NT2/D1 (cell line): ENCODE measurements at regions not wholly inside any gene's neighbourhood (a gene's known extent, or its start where the extent isn't known, plus 50 kb on each side); places are given as distances from the start of the nearest gene placed in this dataset.

ENCODE experiments used
- DNase-seq: peaks from one replicate; pipeline ENCODE4 v3.0.0-alpha.2; 2011; ENCODE audit warnings: low read depth, low spot score
- H3K27me3 ChIP-seq: 2 replicates; pipeline ENCODE4 v1.6.0; 2011; ENCODE audit warnings: mild to moderate bottlenecking; ENCODE audit not compliant: insufficient read length, insufficient read depth
- H3K36me3 ChIP-seq: 2 replicates; pipeline ENCODE4 v1.6.1; 2011; ENCODE audit warnings: mild to moderate bottlenecking, low read length, mixed read lengths; ENCODE audit not compliant: insufficient read depth, insufficient read length
- H3K4me1 ChIP-seq: 2 replicates; pipeline ENCODE4 v1.5.1; 2011; ENCODE audit not compliant: insufficient read depth, insufficient read length
- H3K4me3 ChIP-seq: 2 replicates; pipeline ENCODE4 v1.5.1; 2011; ENCODE audit warnings: low read depth; ENCODE audit not compliant: insufficient read length
- H3K9ac ChIP-seq: 2 replicates; pipeline ENCODE4 v1.6.0; 2011; ENCODE audit warnings: low read depth; ENCODE audit not compliant: insufficient read length
- H3K9me3 ChIP-seq: 2 replicates; pipeline ENCODE4 v1.5.1; 2011; ENCODE audit warnings: mild to moderate bottlenecking, low read length; ENCODE audit not compliant: insufficient read depth
- SUZ12 ChIP-seq: IDR thresholded peaks from 2 replicates; pipeline ENCODE4 v1.6.1; 2011; ENCODE audit not compliant: insufficient read length, insufficient read depth; ENCODE audit errors: extremely low read depth
- YY1 ChIP-seq: IDR thresholded peaks from 2 replicates; pipeline ENCODE4 v1.6.1; 2011; ENCODE audit not compliant: insufficient read length, insufficient read depth
- ZNF274 ChIP-seq: IDR thresholded peaks from 2 replicates; pipeline ENCODE4 v1.6.1; 2011; ENCODE audit warnings: mild to moderate bottlenecking, low read depth, low read length

GRCh38 chr5:74414228-74414627 is 226.3 kb downstream of the ENC1 start:
- H3K4me3 ChIP-seq, result no peak overlapping the region
- no peak overlapping the region for H3K9ac ChIP-seq
- H3K36me3 ChIP-seq, result no peaks in the 10 kb centered on the region
- H3K4me1 ChIP-seq, result no peaks in the 10 kb centered on the region
- TF ChIP-seq ZNF274 (no peak), YY1 (no peak), SUZ12 (no peak)
- DNase-seq, result no peak
- no peaks in the 10 kb centered on the region for H3K9me3 ChIP-seq
- no peaks in the 10 kb centered on the region for H3K27me3 ChIP-seq

DNA sequence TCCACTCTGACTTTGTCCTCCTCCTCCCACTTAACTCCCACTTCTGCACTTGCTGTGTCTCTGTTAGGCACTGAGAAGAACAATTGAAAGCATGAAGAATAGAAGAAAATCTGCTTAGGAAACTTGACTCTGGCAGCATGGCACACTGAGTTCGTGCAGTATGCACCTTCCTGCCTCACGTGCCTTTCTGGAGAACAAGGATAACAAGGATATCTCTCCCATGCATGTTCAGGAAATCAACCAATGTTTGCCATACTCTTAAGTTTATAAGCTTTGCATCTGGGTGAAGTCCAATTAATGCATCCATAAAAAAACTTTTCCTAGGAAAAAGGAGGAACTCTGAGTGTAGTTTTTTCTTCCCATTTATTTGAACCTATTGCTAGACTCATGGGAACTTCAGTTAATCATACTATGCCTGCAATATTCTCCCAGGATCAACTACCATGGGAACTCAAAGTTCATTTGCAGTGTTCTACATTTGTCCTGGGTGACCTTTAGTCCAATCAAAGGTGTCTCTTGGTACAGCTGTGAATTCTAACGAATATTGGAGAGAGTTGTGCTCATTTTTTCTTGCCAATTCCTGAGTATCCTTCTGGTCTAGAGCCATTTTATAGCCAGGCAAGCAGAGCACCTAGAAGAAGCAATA is 227.0 kb downstream of the ENC1 start:
- H3K9me3 ChIP-seq, result no peaks in the 10 kb centered on the region
- no peak overlapping the region for H3K9ac ChIP-seq
- DNase-seq, result no peak
- TF ChIP-seq YY1, result no peak
- TF ChIP-seq SUZ12, result no peak
- TF ChIP-seq ZNF274, result no peak
- H3K4me3 ChIP-seq, result no peak overlapping the region
- H3K27me3 ChIP-seq, result no peaks in the 10 kb centered on the region
- H3K36me3 ChIP-seq, result no peaks in the 10 kb centered on the region
- H3K4me1 ChIP-seq, result no peaks in the 10 kb centered on the region

DNA sequence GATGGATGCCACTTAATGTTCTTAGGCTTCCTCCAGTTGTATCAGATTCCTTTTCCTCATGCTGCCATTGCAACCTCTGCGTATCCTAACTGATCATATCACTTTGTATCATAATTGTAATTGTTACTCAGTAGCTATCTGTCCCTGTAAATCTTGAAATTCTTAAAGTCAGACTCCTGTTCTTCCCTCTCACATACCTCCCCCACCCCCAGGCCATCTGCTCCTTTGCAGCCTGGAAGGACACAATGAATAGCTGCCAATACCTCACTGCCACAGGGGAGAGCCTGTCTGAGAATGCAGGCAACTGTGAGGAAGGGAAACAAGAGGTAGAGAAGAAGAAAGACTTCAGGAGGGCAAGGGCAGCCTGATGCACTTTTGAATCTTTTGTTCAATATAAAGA is 228.5 kb downstream of the ENC1 start:
- no peak overlapping the region for H3K4me3 ChIP-seq
- H3K9me3 ChIP-seq, result no peaks in the 10 kb centered on the region
- H3K27me3 ChIP-seq, result no peaks in the 10 kb centered on the region
- peak; percentile 49 for DNase-seq
- H3K4me1 ChIP-seq, result no peaks in the 10 kb centered on the region
- H3K36me3 ChIP-seq, result no peaks in the 10 kb centered on the region
- TF ChIP-seq SUZ12, result no peak
- no peak for TF ChIP-seq YY1
- no peak for TF ChIP-seq ZNF274
- no peak overlapping the region for H3K9ac ChIP-seq

DNA sequence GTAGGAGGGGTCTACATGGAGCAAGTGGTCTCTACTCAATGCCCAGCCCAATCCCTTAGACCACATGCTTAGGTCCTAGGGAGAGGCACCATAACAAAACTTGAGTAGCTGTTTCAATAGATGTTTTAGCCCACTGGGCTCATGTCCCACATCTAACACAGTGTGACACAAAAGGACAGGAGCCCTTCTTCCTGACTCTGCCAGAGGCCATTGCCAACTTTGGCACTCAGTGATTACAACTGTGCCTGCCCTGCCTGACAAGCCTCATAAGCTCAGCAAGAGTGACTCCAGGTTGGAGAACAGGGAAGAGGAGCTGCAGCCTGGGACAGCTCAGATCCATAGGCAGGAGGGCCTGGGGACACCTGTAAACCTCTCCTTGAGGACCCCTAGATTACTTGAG is 230.8 kb downstream of the ENC1 start:
- no peaks in the 10 kb centered on the region for H3K4me1 ChIP-seq

DNA sequence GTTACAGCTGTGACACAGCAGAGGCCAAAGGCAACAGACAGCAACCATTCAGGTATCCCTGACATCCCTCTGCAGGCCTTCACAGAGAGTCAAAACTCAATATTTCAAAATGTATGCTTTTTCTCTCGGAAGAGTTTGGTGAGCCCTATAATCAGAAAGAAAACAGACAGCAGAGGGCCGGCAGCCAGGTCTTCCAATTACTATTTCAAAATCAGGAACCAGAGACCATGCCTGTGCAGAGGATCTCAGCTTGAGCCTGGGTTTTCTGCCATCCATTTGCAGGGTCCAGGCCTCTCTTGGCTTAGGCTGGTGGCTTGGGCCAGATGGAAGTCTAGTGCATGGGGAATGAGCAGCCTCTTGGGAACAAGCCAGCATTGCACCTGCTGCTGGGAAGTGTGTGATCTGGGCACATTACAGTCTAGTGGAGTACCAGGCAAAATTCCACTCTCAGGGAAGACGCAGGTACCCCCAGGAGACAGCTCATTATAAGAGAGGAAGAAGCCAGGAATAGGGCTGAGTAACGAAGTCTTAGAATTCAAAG is 231.3 kb downstream of the ENC1 start:
- Histone ChIP-seq H3K4me3 (no peak overlapping the region), H3K4me1 (no peaks in the 10 kb centered on the region), H3K36me3 (no peaks in the 10 kb centered on the region), H3K27me3 (no peaks in the 10 kb centered on the region), H3K9ac (no peak overlapping the region), H3K9me3 (no peaks in the 10 kb centered on the region)
- no peak for DNase-seq
- TF ChIP-seq ZNF274 (no peak), YY1 (no peak), SUZ12 (no peak)

More for the DNA sequence above, 230.8 kb downstream of the ENC1 start:
- TF ChIP-seq YY1 (no peak), ZNF274 (no peak), SUZ12 (no peak)
- Histone ChIP-seq H3K9me3 (no peaks in the 10 kb centered on the region), H3K27me3 (no peaks in the 10 kb centered on the region), H3K9ac (no peak overlapping the region), H3K4me3 (no peak overlapping the region), H3K36me3 (no peaks in the 10 kb centered on the region)
- DNase-seq, result no peak

- H3K4me1 ChIP-seq, result no peaks in the 10 kb centered on the region
- H3K27me3 ChIP-seq, result no peaks in the 10 kb centered on the region
- TF ChIP-seq YY1, result no peak
- TF ChIP-seq ZNF274, result no peak
- TF ChIP-seq SUZ12, result no peak
- no peaks in the 10 kb centered on the region for H3K9me3 ChIP-seq
- no peak overlapping the region for H3K9ac ChIP-seq
- no peak for DNase-seq
- H3K4me3 ChIP-seq, result no peak overlapping the region
- H3K36me3 ChIP-seq, result no peaks in the 10 kb centered on the region
Measured at GRCh38 chr5:74408150-74409043, 232.1 kb downstream of the ENC1 start.

- DNase-seq, result no peak
- Histone ChIP-seq H3K4me3 (no peak overlapping the region), H3K36me3 (no peaks in the 10 kb centered on the region), H3K4me1 (no peaks in the 10 kb centered on the region), H3K9me3 (no peaks in the 10 kb centered on the region), H3K27me3 (no peaks in the 10 kb centered on the region), H3K9ac (no peak overlapping the region)
- TF ChIP-seq ZNF274 (no peak), SUZ12 (no peak), YY1 (no peak)
Measured at GRCh38 chr5:74407701-74408100, 232.8 kb downstream of the ENC1 start.
